ENCODE measurements at regions not wholly inside any gene's neighbourhood (a gene's known extent, or its start where the extent isn't known, plus 50 kb on each side); places are given as distances from the start of the nearest gene placed in this dataset.
"Not testable (repeated sequence)": the region's sequence is repeated elsewhere in the genome, so short reads cannot be mapped to it uniquely, and the experiment has no call there.

DNA sequence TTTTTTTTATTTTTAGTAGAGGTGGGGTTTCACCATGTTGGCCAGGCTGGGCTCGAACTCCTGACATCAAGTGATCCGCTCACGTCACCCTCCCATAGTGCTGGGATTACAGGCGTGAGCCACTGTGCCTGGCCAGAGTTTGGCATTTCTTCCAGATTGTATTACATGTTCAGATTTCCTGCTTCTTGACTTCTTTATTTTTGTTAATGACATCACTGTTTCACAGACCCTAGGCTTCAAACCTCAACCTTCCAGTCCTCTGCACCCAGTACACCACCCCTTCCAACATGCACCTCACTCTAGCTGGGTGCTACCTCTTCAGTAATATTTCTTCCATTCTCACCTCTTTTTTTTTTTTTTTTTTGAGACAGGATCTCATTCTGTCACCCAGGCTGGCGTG, 53.6 kb upstream of the ZFHX3 start:
- WGBS (ENCODE audit: insufficient coverage, insufficient replicate concordance, low lambda C conversion rate, missing lambda C conversion rate), result 68% methylated on average over 4 of the region's 5 CpGs
- Histone ChIP-seq H3K4me1 (ENCODE audit: control insufficient read depth, insufficient read depth, low read length) (no peaks in the 10 kb centered on the region), H3K27ac (ENCODE audit: control insufficient read depth, insufficient read depth) (no peak overlapping the region), H3K4me3 (no peak overlapping the region), H3K79me2 (ENCODE audit: control insufficient read depth, insufficient read depth, low read length) (no peaks in the 10 kb centered on the region), H3K4me2 (ENCODE audit: control insufficient read depth, insufficient read depth) (no peak overlapping the region), H3K27me3 (replicated peaks in 1 of 2; ENCODE audit: control insufficient read depth in 2 of 2, insufficient read depth in 2 of 2, low read length in 1 of 2) (no peaks in the 10 kb centered on the region; a peak in 1 of 4 replicates), H3K9ac (ENCODE audit: control insufficient read depth, insufficient read depth, low read length) (no peak overlapping the region), H3K9me3 (replicated peaks; ENCODE audit: control insufficient read depth, insufficient read depth, low read length) (no peaks in the 10 kb centered on the region), H2AFZ (ENCODE audit: control insufficient read depth, low read depth, low read length) (no peak overlapping the region), H3K36me3 (ENCODE audit: control insufficient read depth in 2 of 2, insufficient read depth in 2 of 2, low read length in 1 of 2) (no peaks in the 10 kb centered on the region), H4K20me1 (ENCODE audit: control insufficient read depth, insufficient read depth) (no peaks in the 10 kb centered on the region)
- in situ Hi-C loops (cut with MboI), result no loop called here
- no TSS peak for BruUV-seq (replicated peaks)
- RAD21 ChIA-PET (ENCODE audit: unreplicated experiment), result no interaction called here
- intact Hi-C loops (cut with micrococcal nuclease; ENCODE audit: unreplicated experiment), result no loop called here
- FAIRE-seq, result no peak
- ATAC-seq, result no peak
- SMC1A ChIA-PET (ENCODE audit: uncharacterized antibody, unreplicated experiment), result no interaction called here
- no peak for DNase-seq (ENCODE audit: low read depth, low spot score)
- TF ChIP-seq GABPA (IDR thresholded peaks at IDR 0.05; ENCODE audit: low read depth) (no peak), MEF2B (IDR thresholded peaks at IDR 0.05; ENCODE audit: partially characterized antibody, poor library complexity, severe bottlenecking) (no peak), ZNF207 (IDR thresholded peaks at IDR 0.05; ENCODE audit: borderline replicate concordance) (no peak), CREB1 (IDR thresholded peaks at IDR 0.05; ENCODE audit: low read depth) (no peak), SMC3 (IDR thresholded peaks at IDR 0.05; ENCODE audit: borderline replicate concordance, low read length) (no peak), WRNIP1 (IDR thresholded peaks at IDR 0.05; ENCODE audit: borderline replicate concordance, low read depth, low read length) (no peak), SIN3A (IDR thresholded peaks at IDR 0.05; ENCODE audit: low read depth, low read length) (no peak), RFX5 (IDR thresholded peaks at IDR 0.05; ENCODE audit: low read depth, low read length) (no peak), NR2F1 (conservative IDR thresholded peaks at IDR 0.05) (no peak), MTA3 (IDR thresholded peaks at IDR 0.05; ENCODE audit: borderline replicate concordance, low read length) (no peak), CREM (IDR thresholded peaks at IDR 0.05; ENCODE audit: low read depth) (no peak), SUPT20H (IDR thresholded peaks at IDR 0.05; ENCODE audit: borderline replicate concordance, control insufficient read depth, low read depth, low read length) (no peak)
- TF ChIP-seq, protein P1, sequence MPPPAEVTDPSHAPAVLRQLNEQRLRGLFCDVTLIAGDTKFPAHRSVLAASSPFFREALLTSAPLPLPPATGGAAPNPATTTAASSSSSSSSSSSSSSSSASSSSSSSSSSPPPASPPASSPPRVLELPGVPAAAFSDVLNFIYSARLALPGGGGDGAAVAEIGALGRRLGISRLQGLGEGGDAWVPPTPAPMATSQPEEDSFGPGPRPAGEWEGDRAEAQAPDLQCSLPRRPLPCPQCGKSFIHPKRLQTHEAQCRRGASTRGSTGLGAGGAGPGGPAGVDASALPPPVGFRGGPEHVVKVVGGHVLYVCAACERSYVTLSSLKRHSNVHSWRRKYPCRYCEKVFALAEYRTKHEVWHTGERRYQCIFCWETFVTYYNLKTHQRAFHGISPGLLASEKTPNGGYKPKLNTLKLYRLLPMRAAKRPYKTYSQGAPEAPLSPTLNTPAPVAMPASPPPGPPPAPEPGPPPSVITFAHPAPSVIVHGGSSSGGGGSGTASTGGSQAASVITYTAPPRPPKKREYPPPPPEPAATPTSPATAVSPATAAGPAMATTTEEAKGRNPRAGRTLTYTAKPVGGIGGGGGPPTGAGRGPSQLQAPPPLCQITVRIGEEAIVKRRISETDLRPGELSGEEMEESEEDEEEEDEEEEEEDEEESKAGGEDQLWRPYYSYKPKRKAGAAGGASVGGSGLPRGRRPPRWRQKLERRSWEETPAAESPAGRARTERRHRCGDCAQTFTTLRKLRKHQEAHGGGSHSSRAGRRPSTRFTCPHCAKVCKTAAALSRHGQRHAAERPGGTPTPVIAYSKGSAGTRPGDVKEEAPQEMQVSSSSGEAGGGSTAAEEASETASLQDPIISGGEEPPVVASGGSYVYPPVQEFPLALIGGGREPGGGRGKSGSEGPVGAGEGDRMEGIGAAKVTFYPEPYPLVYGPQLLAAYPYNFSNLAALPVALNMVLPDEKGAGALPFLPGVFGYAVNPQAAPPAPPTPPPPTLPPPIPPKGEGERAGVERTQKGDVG (CRISPR knock-in tag; IDR thresholded peaks at IDR 0.05), result no peak
- POLR2A ChIA-PET, result no interaction called here
- CTCF ChIA-PET, result interaction anchor here (1.2 kb wide), 1 partner anchor 14 kb away, joined by 3 read pairs; no protein-coding TSS in a partner anchor

DNA sequence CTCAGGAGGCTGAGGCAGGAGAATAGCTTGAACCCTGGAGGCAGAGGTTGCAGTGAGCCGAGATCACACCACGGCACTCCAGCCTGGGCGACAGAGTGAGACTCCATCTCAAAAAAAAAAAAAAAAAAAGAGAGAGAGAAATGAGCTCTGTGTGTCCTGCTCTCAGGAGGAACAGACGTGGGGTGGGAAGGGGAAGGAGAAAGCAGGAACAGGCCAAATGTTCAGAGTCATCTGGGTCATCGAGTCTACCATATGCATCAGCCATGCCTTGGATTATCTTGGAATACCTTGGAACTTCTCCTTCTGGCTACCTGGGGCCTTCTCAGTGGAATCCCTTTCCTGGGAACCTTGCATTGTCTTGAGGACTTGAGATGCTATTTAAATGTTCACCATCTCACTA, 51.7 kb upstream of the ZFHX3 start:
- FAIRE-seq; in situ Hi-C loops (cut with MboI); H2AFZ ChIP-seq (ENCODE audit: control insufficient read depth, low read depth, low read length); ATAC-seq; H3K36me3 ChIP-seq (ENCODE audit: control insufficient read depth in 2 of 2, insufficient read depth in 2 of 2, low read length in 1 of 2); H3K79me2 ChIP-seq (ENCODE audit: control insufficient read depth, insufficient read depth, low read length); BruUV-seq (replicated peaks); H3K4me3 ChIP-seq; H4K20me1 ChIP-seq (ENCODE audit: control insufficient read depth, insufficient read depth); H3K4me2 ChIP-seq (ENCODE audit: control insufficient read depth, insufficient read depth); DNase-seq (ENCODE audit: low read depth, low spot score); POLR2A ChIA-PET; H3K27ac ChIP-seq (ENCODE audit: control insufficient read depth, insufficient read depth); intact Hi-C loops (cut with micrococcal nuclease; ENCODE audit: unreplicated experiment); RAD21 ChIA-PET (ENCODE audit: unreplicated experiment); H3K9ac ChIP-seq (ENCODE audit: control insufficient read depth, insufficient read depth, low read length); H3K9me3 ChIP-seq (replicated peaks; ENCODE audit: control insufficient read depth, insufficient read depth, low read length); H3K4me1 ChIP-seq (ENCODE audit: control insufficient read depth, insufficient read depth, low read length); H3K27me3 ChIP-seq (replicated peaks in 1 of 2; ENCODE audit: control insufficient read depth in 2 of 2, insufficient read depth in 2 of 2, low read length in 1 of 2): not testable (repeated sequence)
- 18% methylated on average over 4 of the region's 5 CpGs for WGBS (ENCODE audit: insufficient coverage, insufficient replicate concordance, low lambda C conversion rate, missing lambda C conversion rate)
- ChIA-PET SMC1A (ENCODE audit: uncharacterized antibody, unreplicated experiment) (interaction anchor here (1.1 kb wide), 1 partner anchor 40 kb away, joined by 3 read pairs; no protein-coding TSS in a partner anchor), CTCF (interaction anchor here (1.9 kb wide), 1 partner anchor 267 kb away, joined by 7 read pairs; no protein-coding TSS in a partner anchor)
